A673 (cell line): ENCODE measurements at regions not wholly inside any gene's neighbourhood (a gene's known extent, or its start where the extent isn't known, plus 50 kb on each side); places are given as distances from the start of the nearest gene placed in this dataset.

Experiments
- BruUV-seq: library from RNA; stranded (reverse); fragments of 400-500 nt; replicated peaks from 2 replicates; lab custom pipeline; 2021; lab: Mats Ljungman, UMichigan
- CTCF ChIA-PET: fragments of 300-600 bp; sonication (Branson Sonifier 250); formaldehyde crosslinking; loops from one replicate; lab custom pipeline; 2022; ENCODE audit warnings: antibody characterized with exemption; lab: Charles Lee
- POLR2A ChIA-PET: fragments of 300-600 bp; sonication (Branson Sonifier 250); formaldehyde crosslinking; loops from one replicate; lab custom pipeline; 2022; ENCODE audit warnings: antibody characterized with exemption; ENCODE audit not compliant: low non-redundant PET; lab: Charles Lee
- DNase-seq: peaks from one replicate; pipeline ENCODE4 v3.0.0-alpha.2; 2015; ENCODE audit warnings: low spot score
- H3K27ac ChIP-seq: fragments of 200-600 bp; sonication (generic); 2 replicates; pipeline ENCODE4 v1.5.1; 2016; ENCODE audit warnings: mixed run types, low read depth, mild to moderate bottlenecking, mixed read lengths, antibody characterized with exemption, low read length; ENCODE audit not compliant: poor library complexity, severe bottlenecking
- H3K27me3 ChIP-seq: fragments of 200-600 bp; sonication (generic); replicated peaks from 2 replicates; pipeline ENCODE4 v1.6.1; 2017; ENCODE audit warnings: mixed run types, low read depth, mild to moderate bottlenecking, mixed read lengths, antibody characterized with exemption, low read length; ENCODE audit not compliant: insufficient read depth, poor library complexity
- H3K36me3 ChIP-seq: fragments of 200-600 bp; sonication (generic); 2 replicates; pipeline ENCODE4 v1.6.1; 2016; ENCODE audit warnings: mixed run types, mild to moderate bottlenecking, mixed read lengths, antibody characterized with exemption, low read length; ENCODE audit not compliant: insufficient read depth, poor library complexity, severe bottlenecking
- H3K4me1 ChIP-seq: fragments of 200-600 bp; sonication (generic); 2 replicates; pipeline ENCODE4 v1.6.1; 2017; ENCODE audit warnings: mixed run types, mild to moderate bottlenecking, mixed read lengths, antibody characterized with exemption, low read length; ENCODE audit not compliant: insufficient read depth, poor library complexity, severe bottlenecking
- H3K4me3 ChIP-seq: fragments of 200-600 bp; sonication (generic); 2 replicates; pipeline ENCODE4 v1.5.1; 2016; ENCODE audit warnings: low read depth, mixed run types, mild to moderate bottlenecking, mixed read lengths, low read length; ENCODE audit not compliant: poor library complexity, severe bottlenecking
- H3K9me3 ChIP-seq: fragments of 200-600 bp; sonication (generic); 2 replicates; pipeline ENCODE4 v1.6.1; 2016; ENCODE audit warnings: mixed run types, low read depth, mild to moderate bottlenecking, mixed read lengths, antibody characterized with exemption, low read length; ENCODE audit not compliant: poor library complexity, severe bottlenecking
- EZH2 ChIP-seq: fragments of 200-600 bp; sonication (generic); IDR thresholded peaks from 2 replicates; pipeline ENCODE4 v1.6.1; 2017; ENCODE audit warnings: borderline replicate concordance, low read depth, mild to moderate bottlenecking, mixed read lengths, antibody characterized with exemption, low read length; ENCODE audit not compliant: poor library complexity, severe bottlenecking
- intact Hi-C: fragments of 100-400 bp; cut with micrococcal nuclease; formaldehyde crosslinking; loops from one replicate; pipeline ENCODE4 v1.10.0; 2022; ENCODE audit not compliant: unreplicated experiment
- TF ChIP-seq, protein P1 (sequence below): fragments of 300-800, 200-600 bp; sonication (generic); conservative IDR thresholded peaks from 2 replicates; pipeline ENCODE4 v1.5.1; 2017; ENCODE audit warnings: low read depth, mild to moderate bottlenecking, antibody characterized with exemption, low read length, moderate library complexity, mixed read lengths

DNA sequence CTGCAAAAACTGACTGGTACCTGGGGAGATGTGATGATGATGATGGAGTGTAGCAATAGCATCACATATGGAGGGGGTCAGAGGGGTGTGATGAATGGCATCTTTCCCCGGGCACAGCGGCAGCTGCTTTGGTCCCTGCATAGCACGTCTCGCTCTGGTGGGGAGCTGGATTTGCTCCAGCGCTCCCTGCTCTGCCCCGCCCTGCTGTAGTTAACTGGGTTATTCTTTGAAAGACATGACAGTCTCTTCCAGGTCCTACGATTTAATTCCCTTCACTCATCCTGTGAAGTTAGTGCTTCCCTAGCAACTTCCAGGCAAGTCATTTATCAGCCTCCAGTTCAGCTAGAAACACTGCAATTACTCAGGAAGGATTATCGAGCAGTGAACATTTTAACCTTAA is 463.1 kb downstream of the TSN start:
- no peaks in the 10 kb centered on the region for H3K27me3 ChIP-seq
- ChIA-PET POLR2A (no interaction called here), CTCF (no interaction called here)
- H3K9me3 ChIP-seq: no peaks in the 10 kb centered on the region
- H3K4me1 ChIP-seq: no peaks in the 10 kb centered on the region
- intact Hi-C loops: no loop called here
- no peak overlapping the region for H3K4me3 ChIP-seq
- H3K27ac ChIP-seq: no peak overlapping the region
- DNase-seq: no peak
- BruUV-seq: no TSS peak
- H3K36me3 ChIP-seq: no peaks in the 10 kb centered on the region
- TF ChIP-seq, protein P1, sequence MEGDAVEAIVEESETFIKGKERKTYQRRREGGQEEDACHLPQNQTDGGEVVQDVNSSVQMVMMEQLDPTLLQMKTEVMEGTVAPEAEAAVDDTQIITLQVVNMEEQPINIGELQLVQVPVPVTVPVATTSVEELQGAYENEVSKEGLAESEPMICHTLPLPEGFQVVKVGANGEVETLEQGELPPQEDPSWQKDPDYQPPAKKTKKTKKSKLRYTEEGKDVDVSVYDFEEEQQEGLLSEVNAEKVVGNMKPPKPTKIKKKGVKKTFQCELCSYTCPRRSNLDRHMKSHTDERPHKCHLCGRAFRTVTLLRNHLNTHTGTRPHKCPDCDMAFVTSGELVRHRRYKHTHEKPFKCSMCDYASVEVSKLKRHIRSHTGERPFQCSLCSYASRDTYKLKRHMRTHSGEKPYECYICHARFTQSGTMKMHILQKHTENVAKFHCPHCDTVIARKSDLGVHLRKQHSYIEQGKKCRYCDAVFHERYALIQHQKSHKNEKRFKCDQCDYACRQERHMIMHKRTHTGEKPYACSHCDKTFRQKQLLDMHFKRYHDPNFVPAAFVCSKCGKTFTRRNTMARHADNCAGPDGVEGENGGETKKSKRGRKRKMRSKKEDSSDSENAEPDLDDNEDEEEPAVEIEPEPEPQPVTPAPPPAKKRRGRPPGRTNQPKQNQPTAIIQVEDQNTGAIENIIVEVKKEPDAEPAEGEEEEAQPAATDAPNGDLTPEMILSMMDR: no peak
- TF ChIP-seq EZH2: no peak

- CTCF ChIA-PET: no interaction called here
- Histone ChIP-seq H3K27ac (no peak overlapping the region), H3K4me3 (no peak overlapping the region), H3K4me1 (no peaks in the 10 kb centered on the region), H3K36me3 (no peaks in the 10 kb centered on the region), H3K9me3 (no peaks in the 10 kb centered on the region), H3K27me3 (no peaks in the 10 kb centered on the region)
- intact Hi-C loops: no loop called here
- no peak for DNase-seq
- TF ChIP-seq EZH2: no peak
- TF ChIP-seq, protein P1: no peak
- BruUV-seq: no TSS peak
- POLR2A ChIA-PET: no interaction called here
These were observed 464.1 kb downstream of the TSN start for GRCh38 chr2:122219504-122219903.

GRCh38 chr2:122221665-122222064 is 466.2 kb downstream of the TSN start:
- no peak overlapping the region for H3K4me3 ChIP-seq
- no peaks in the 10 kb centered on the region for H3K9me3 ChIP-seq
- no peaks in the 10 kb centered on the region for H3K27me3 ChIP-seq
- TF ChIP-seq, protein P1: no peak
- no peak for TF ChIP-seq EZH2
- ChIA-PET POLR2A (no interaction called here), CTCF (no interaction called here)
- no peak overlapping the region for H3K27ac ChIP-seq
- no peaks in the 10 kb centered on the region for H3K4me1 ChIP-seq
- intact Hi-C loops: no loop called here
- no peak for DNase-seq
- no peaks in the 10 kb centered on the region for H3K36me3 ChIP-seq
- no TSS peak for BruUV-seq
